ENCODE measurements at regions not wholly inside any gene's neighbourhood (a gene's known extent, or its start where the extent isn't known, plus 50 kb on each side); places are given as distances from the start of the nearest gene placed in this dataset.

- H3K27ac ChIP-seq, result no peak overlapping the region
- no peaks in the 10 kb centered on the region for H3K36me3 ChIP-seq
- TF ChIP-seq, protein P1, sequence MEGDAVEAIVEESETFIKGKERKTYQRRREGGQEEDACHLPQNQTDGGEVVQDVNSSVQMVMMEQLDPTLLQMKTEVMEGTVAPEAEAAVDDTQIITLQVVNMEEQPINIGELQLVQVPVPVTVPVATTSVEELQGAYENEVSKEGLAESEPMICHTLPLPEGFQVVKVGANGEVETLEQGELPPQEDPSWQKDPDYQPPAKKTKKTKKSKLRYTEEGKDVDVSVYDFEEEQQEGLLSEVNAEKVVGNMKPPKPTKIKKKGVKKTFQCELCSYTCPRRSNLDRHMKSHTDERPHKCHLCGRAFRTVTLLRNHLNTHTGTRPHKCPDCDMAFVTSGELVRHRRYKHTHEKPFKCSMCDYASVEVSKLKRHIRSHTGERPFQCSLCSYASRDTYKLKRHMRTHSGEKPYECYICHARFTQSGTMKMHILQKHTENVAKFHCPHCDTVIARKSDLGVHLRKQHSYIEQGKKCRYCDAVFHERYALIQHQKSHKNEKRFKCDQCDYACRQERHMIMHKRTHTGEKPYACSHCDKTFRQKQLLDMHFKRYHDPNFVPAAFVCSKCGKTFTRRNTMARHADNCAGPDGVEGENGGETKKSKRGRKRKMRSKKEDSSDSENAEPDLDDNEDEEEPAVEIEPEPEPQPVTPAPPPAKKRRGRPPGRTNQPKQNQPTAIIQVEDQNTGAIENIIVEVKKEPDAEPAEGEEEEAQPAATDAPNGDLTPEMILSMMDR (IDR thresholded peaks at IDR 0.05; ENCODE audit: low read depth, low read length), result no peak
- DNase-seq (ENCODE audit: low read depth in 1 of 2, low spot score in 1 of 2), result no peak
- no peaks in the 10 kb centered on the region for H3K27me3 ChIP-seq
- H3K9me3 ChIP-seq (ENCODE audit: low read depth), result no peaks in the 10 kb centered on the region
- no peaks in the 10 kb centered on the region for H3K4me1 ChIP-seq (ENCODE audit: low read depth)
- no peak overlapping the region for H3K4me3 ChIP-seq
Measured at GRCh38 chr12:19901841-19902240, 462.5 kb downstream of the AEBP2 start.

- Histone ChIP-seq H3K27me3 (no peaks in the 10 kb centered on the region), H3K4me1 (ENCODE audit: low read depth) (no peaks in the 10 kb centered on the region), H3K9me3 (ENCODE audit: low read depth) (no peaks in the 10 kb centered on the region), H3K27ac (no peak overlapping the region), H3K36me3 (no peaks in the 10 kb centered on the region), H3K4me3 (no peak overlapping the region)
- TF ChIP-seq, protein P1 (IDR thresholded peaks at IDR 0.05; ENCODE audit: low read depth, low read length), result no peak
- DNase-seq (ENCODE audit: low read depth in 1 of 2, low spot score in 1 of 2), result no peak
Measured at GRCh38 chr12:19904819-19905218, 463.5 kb upstream of the PDE3A start.

DNA sequence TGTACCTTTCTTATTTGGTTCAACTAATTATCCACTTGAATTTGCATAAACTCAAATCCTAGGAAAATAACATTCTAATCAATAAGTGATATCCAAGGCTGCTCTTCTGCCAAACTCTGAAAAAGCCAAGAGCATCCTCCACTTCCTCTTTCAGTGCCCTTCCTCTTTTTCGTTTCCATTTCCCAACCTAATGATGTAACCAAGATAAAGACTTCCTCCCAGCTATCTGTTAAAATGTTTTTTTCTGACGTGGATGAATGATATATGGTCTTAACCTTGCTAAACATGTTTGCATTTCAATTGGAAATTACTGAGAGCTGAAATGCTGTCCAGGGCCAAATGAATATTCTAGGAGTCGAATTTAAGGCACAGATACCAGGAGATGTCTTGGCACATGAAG, 459.5 kb upstream of the PDE3A start:
- DNase-seq (ENCODE audit: low read depth in 1 of 2, low spot score in 1 of 2), result no peak
- H3K9me3 ChIP-seq (ENCODE audit: low read depth), result no peaks in the 10 kb centered on the region
- TF ChIP-seq, protein P1 (IDR thresholded peaks at IDR 0.05; ENCODE audit: low read depth, low read length), result no peak
- no peaks in the 10 kb centered on the region for H3K4me1 ChIP-seq (ENCODE audit: low read depth)
- H3K27ac ChIP-seq, result no peak overlapping the region
- H3K36me3 ChIP-seq, result no peaks in the 10 kb centered on the region
- H3K27me3 ChIP-seq, result no peaks in the 10 kb centered on the region
- no peak overlapping the region for H3K4me3 ChIP-seq

DNA sequence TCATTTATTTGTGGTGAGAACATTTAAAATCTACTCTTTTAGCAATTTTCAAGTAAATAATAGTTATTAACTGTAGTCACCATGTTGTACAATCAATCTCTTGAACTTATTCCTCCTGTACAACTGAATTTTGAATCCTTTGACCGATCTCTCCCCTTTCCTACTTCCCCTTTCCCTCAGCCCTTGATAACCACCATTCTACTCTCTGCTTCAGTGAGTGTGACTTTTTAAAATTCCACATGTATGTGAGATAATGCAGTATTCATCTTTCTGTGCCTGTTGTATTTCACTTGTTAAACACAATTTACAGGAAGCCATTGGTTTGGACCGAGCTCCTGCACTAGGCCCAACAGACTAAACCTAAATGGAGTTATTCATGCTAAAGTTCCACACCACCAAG, 458.9 kb upstream of the PDE3A start:
- Histone ChIP-seq H3K36me3 (no peaks in the 10 kb centered on the region), H3K9me3 (ENCODE audit: low read depth) (no peaks in the 10 kb centered on the region), H3K4me3 (no peak overlapping the region), H3K27ac (no peak overlapping the region), H3K27me3 (no peaks in the 10 kb centered on the region), H3K4me1 (ENCODE audit: low read depth) (no peaks in the 10 kb centered on the region)
- TF ChIP-seq, protein P1 (IDR thresholded peaks at IDR 0.05; ENCODE audit: low read depth, low read length), result no peak
- DNase-seq (ENCODE audit: low read depth in 1 of 2, low spot score in 1 of 2), result no peak

DNA sequence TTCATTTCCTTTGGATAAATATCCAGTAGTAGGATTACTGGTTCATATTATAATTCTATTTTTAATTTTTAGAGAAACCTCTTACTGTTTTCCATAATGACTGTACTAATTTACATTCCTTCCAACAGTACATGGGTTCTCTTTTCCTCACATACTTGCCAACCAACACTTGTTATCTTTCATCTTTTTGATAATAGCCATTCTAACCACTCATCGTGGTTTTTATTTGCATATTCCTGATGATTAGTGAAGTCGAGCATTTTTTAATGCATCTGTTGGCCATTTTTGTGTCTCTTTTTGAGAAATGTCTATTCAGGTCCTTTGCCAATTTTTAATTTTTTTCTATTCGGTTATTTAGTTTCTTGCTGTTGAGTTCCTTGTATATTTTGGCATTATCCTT, 457.7 kb upstream of the PDE3A start:
- H3K4me1 ChIP-seq (ENCODE audit: low read depth), result no peaks in the 10 kb centered on the region
- H3K27me3 ChIP-seq, result no peaks in the 10 kb centered on the region
- H3K27ac ChIP-seq, result no peak overlapping the region
- H3K4me3 ChIP-seq, result no peak overlapping the region
- peak in 1 of 2 donors; percentile 28 for DNase-seq (ENCODE audit: low read depth in 1 of 2, low spot score in 1 of 2)
- TF ChIP-seq, protein P1 (IDR thresholded peaks at IDR 0.05; ENCODE audit: low read depth, low read length), result no peak
- H3K36me3 ChIP-seq, result no peaks in the 10 kb centered on the region
- no peaks in the 10 kb centered on the region for H3K9me3 ChIP-seq (ENCODE audit: low read depth)

GRCh38 chr12:19912991-19913390, 455.3 kb upstream of the PDE3A start:
- Histone ChIP-seq H3K4me1 (ENCODE audit: low read depth) (no peaks in the 10 kb centered on the region), H3K27me3 (no peaks in the 10 kb centered on the region), H3K9me3 (ENCODE audit: low read depth) (no peaks in the 10 kb centered on the region), H3K36me3 (no peaks in the 10 kb centered on the region), H3K27ac (no peak overlapping the region), H3K4me3 (no peak overlapping the region)
- TF ChIP-seq, protein P1 (IDR thresholded peaks at IDR 0.05; ENCODE audit: low read depth, low read length), result no peak
- no peak for DNase-seq (ENCODE audit: low read depth in 1 of 2, low spot score in 1 of 2)

Data from cardiac muscle cell (in vitro differentiated cells and primary cell).